ENCODE measurements at regions not wholly inside any gene's neighbourhood (a gene's known extent, or its start where the extent isn't known, plus 50 kb on each side); places are given as distances from the start of the nearest gene placed in this dataset.

DNA sequence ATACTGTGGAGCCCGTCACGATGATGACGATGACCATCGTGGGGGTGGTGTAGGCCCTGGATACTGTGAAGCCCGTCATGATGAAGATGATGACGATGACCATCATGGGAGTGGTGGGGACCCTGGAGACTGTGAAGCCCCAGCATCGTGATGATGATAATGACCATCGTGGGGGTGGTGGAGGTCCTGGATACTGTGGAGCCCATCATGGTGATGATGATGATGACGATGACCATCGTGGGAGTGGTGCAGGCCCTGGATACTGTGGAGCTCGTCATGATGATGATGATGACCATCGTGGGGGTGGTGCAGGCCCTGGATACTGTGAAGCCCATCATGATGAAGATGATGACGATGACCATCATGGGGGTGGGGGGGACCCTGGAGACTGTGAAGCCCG is 81.0 kb upstream of the SALL3 start:
- Mint-ChIP-seq H3K9me3 (peaks cover 0 to 14% (median 5%) of the 10 kb centered on the region in 7 donors), H3K4me1 (no peaks in the 10 kb centered on the region)

DNA sequence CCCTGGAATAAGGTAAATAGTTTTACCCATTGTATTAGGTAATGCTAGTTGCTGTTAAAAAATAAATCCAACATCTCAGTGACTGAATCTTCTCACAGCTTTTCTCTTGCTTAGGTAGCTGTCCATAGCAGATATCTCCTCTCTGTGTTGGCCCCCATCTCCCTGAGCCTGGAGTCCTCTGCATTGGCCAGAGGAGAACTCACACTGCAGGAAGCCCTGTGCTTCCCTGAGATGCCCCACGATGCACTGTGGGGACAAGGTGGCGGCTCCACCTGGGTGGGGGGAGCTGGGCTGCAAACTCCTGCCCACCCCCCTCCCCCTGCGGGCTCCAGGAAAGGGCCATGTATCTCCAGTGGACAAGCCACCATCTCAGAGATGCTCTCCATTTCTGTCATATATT is 80.4 kb upstream of the SALL3 start:
- peaks cover 1 to 6% (median 3%) of the 10 kb centered on the region in 3 donors for H3K27me3 Mint-ChIP-seq (ENCODE audit: low read depth in 3 of 3)
- intact Hi-C loops (cut with micrococcal nuclease): no loop called here
- H4K20me1 ChIP-seq (ENCODE audit: insufficient read depth, low read length): no peaks in the 10 kb centered on the region
- no peaks in the 10 kb centered on the region for H3K36me3 ChIP-seq (replicated peaks in 1 of 2; ENCODE audit: control insufficient read depth in 1 of 2, insufficient read depth in 2 of 2, low read length in 2 of 2)
- no peak overlapping the region for H3K27ac Mint-ChIP-seq
- H3K36me3 Mint-ChIP-seq: no peaks in the 10 kb centered on the region
- H3K4me3 ChIP-seq (replicated peaks in 1 of 3; ENCODE audit: low read depth in 2 of 3, low read length in 3 of 3): no peak overlapping the region
- H3K9me3 Mint-ChIP-seq: peaks cover 0 to 14% (median 5%) of the 10 kb centered on the region in 7 donors
- H3K4me3 Mint-ChIP-seq: no peak overlapping the region
- no peak overlapping the region for H3K9ac ChIP-seq (ENCODE audit: insufficient read depth, low read length, poor library complexity, severe bottlenecking)
- peaks cover 0 to 12% of the 10 kb centered on the region in 2 donors for H3K9me3 ChIP-seq (replicated peaks in 1 of 2; ENCODE audit: control insufficient read depth in 1 of 2, insufficient read depth in 1 of 2, low read length in 2 of 2)
- H3K4me2 ChIP-seq (replicated peaks; ENCODE audit: extremely low read depth, low read length, poor library complexity, severe bottlenecking): no peak overlapping the region
- H3K27me3 ChIP-seq (ENCODE audit: control insufficient read depth in 2 of 2, insufficient read depth in 2 of 2, low read length in 2 of 2): no peaks in the 10 kb centered on the region
- no peaks in the 10 kb centered on the region for H3K4me1 ChIP-seq (ENCODE audit: control insufficient read depth in 1 of 2, insufficient read depth in 2 of 2, low read length in 2 of 2)
- WGBS (ENCODE audit: insufficient coverage): no CpG with 5 or more reads among the region's 3 CpGs
- H3K27ac ChIP-seq (ENCODE audit: low read depth in 1 of 2, low read length in 2 of 2): no peak overlapping the region
- H2AFZ ChIP-seq (ENCODE audit: insufficient read depth, low read depth, low read length, poor library complexity, severe bottlenecking): no peak overlapping the region
- H3K4me1 Mint-ChIP-seq: no peaks in the 10 kb centered on the region
- no peak for DNase-seq
- no peaks in the 10 kb centered on the region for H3K79me2 ChIP-seq (ENCODE audit: insufficient read depth, low read length)
- TF ChIP-seq, protein P1, sequence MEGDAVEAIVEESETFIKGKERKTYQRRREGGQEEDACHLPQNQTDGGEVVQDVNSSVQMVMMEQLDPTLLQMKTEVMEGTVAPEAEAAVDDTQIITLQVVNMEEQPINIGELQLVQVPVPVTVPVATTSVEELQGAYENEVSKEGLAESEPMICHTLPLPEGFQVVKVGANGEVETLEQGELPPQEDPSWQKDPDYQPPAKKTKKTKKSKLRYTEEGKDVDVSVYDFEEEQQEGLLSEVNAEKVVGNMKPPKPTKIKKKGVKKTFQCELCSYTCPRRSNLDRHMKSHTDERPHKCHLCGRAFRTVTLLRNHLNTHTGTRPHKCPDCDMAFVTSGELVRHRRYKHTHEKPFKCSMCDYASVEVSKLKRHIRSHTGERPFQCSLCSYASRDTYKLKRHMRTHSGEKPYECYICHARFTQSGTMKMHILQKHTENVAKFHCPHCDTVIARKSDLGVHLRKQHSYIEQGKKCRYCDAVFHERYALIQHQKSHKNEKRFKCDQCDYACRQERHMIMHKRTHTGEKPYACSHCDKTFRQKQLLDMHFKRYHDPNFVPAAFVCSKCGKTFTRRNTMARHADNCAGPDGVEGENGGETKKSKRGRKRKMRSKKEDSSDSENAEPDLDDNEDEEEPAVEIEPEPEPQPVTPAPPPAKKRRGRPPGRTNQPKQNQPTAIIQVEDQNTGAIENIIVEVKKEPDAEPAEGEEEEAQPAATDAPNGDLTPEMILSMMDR (IDR thresholded peaks at IDR 0.05): no peak

More for the DNA sequence above, 81.0 kb upstream of the SALL3 start:
- no peak overlapping the region for H3K27ac ChIP-seq (ENCODE audit: low read depth in 1 of 2, low read length in 2 of 2)
- DNase-seq: no peak
- H3K9me3 ChIP-seq (replicated peaks in 1 of 2; ENCODE audit: control insufficient read depth in 1 of 2, insufficient read depth in 1 of 2, low read length in 2 of 2): peaks cover 0 to 12% of the 10 kb centered on the region in 2 donors
- no peaks in the 10 kb centered on the region for H3K27me3 ChIP-seq (ENCODE audit: control insufficient read depth in 2 of 2, insufficient read depth in 2 of 2, low read length in 2 of 2)
- Mint-ChIP-seq H3K27me3 (ENCODE audit: low read depth in 3 of 3) (peaks cover 1 to 6% (median 3%) of the 10 kb centered on the region in 3 donors), H3K27ac (no peak overlapping the region), H3K4me3 (no peak overlapping the region), H3K36me3 (no peaks in the 10 kb centered on the region)
- H3K4me2 ChIP-seq (replicated peaks; ENCODE audit: extremely low read depth, low read length, poor library complexity, severe bottlenecking): no peak overlapping the region
- H4K20me1 ChIP-seq (ENCODE audit: insufficient read depth, low read length): no peaks in the 10 kb centered on the region
- intact Hi-C loops (cut with micrococcal nuclease): no loop called here
- no peaks in the 10 kb centered on the region for H3K79me2 ChIP-seq (ENCODE audit: insufficient read depth, low read length)
- H2AFZ ChIP-seq (ENCODE audit: insufficient read depth, low read depth, low read length, poor library complexity, severe bottlenecking): no peak overlapping the region
- H3K4me1 ChIP-seq (ENCODE audit: control insufficient read depth in 1 of 2, insufficient read depth in 2 of 2, low read length in 2 of 2): no peaks in the 10 kb centered on the region
- no peaks in the 10 kb centered on the region for H3K36me3 ChIP-seq (replicated peaks in 1 of 2; ENCODE audit: control insufficient read depth in 1 of 2, insufficient read depth in 2 of 2, low read length in 2 of 2)
- no peak overlapping the region for H3K9ac ChIP-seq (ENCODE audit: insufficient read depth, low read length, poor library complexity, severe bottlenecking)
- 95% methylated on average over 13 of the region's 14 CpGs for WGBS (ENCODE audit: insufficient coverage)
- TF ChIP-seq, protein P1 (IDR thresholded peaks at IDR 0.05): no peak
- no peak overlapping the region for H3K4me3 ChIP-seq (replicated peaks in 1 of 3; ENCODE audit: low read depth in 2 of 3, low read length in 3 of 3)
